Activated CD8-positive, alpha-beta memory T cell treated with anti-CD3 and anti-CD28 coated beads, Interleukin-2, amount 10 ng/mL, durations not matched to agents 7 days and 5 days (primary cell): ENCODE measurements at regions not wholly inside any gene's neighbourhood (a gene's known extent, or its start where the extent isn't known, plus 50 kb on each side); places are given as distances from the start of the nearest gene placed in this dataset.

Experiments used
- ATAC-seq: fragments of 150-1000 bp; cut with Tn5 transposase; one replicate; pipeline ENCODE4 v1.10.0; 2021; ENCODE audit warnings: moderate library complexity
- CTCF ChIA-PET: fragments of 350-600 bp; sonication (Branson Sonifier 250); formaldehyde crosslinking; loops from one replicate; lab custom pipeline; 2021; ENCODE audit warnings: antibody characterized with exemption; lab: Charles Lee
- DNase-seq: peaks from one replicate; pipeline ENCODE4 v3.0.0-alpha.2; 2020
- H3K27ac Mint-ChIP-seq: one replicate; pipeline ENCODE4 v1.8.0; 2021; ENCODE audit warnings: mild to moderate bottlenecking, mixed read lengths
- H3K27me3 Mint-ChIP-seq: one replicate; pipeline ENCODE4 v1.8.0; 2021; ENCODE audit warnings: mixed read lengths
- H3K36me3 Mint-ChIP-seq: one replicate; pipeline ENCODE4 v1.8.0; 2021; ENCODE audit warnings: mild to moderate bottlenecking, mixed read lengths
- H3K4me1 Mint-ChIP-seq: one replicate; pipeline ENCODE4 v1.8.0; 2021; ENCODE audit warnings: mixed read lengths
- H3K4me3 Mint-ChIP-seq: one replicate; pipeline ENCODE4 v1.8.0; 2021; ENCODE audit warnings: mild to moderate bottlenecking, moderate library complexity, mixed read lengths
- H3K9me3 Mint-ChIP-seq: one replicate; pipeline ENCODE4 v1.8.0; 2022; ENCODE audit warnings: low read depth, mixed read lengths

DNA sequence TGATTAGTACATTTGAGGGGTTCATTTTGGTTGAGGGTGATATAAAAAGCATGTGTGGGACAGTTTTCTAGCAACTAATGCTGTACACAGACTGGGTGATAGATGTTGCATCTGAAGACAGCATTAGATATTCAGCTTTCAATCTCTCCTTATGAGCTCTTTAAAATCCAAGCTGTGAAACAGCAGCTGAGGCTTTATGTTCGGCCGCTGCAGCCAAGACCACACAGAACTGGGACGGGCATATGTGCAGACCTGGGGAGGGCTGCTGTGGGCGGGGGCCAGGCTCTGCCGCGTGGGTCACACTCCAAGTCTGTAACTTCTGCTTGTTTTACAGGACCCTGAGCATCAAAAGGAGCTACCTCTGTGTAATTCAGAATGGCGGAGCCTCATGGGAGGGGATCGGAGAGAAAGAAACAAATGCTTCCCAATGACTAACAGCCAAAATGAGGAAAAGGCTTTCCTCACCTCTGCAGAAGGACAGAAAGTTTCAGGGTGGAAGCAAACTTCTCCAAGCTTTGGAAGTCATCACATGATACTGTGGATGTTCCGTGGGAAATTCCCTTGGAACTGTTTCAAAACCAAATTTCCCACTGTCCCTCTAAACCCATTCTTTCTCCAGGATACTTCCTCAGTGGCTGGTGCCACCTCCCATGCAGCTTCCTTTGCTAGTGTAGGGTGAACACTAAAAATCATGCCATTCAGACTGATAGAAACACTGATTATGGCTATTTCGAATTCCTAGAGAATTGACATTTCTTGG, 711.9 kb upstream of the ID2 start:
- Mint-ChIP-seq H3K9me3 (no peaks in the 10 kb centered on the region), H3K27me3 (no peaks in the 10 kb centered on the region), H3K27ac (no peak overlapping the region), H3K36me3 (no peaks in the 10 kb centered on the region), H3K4me3 (no peak overlapping the region), H3K4me1 (no peaks in the 10 kb centered on the region)
- ATAC-seq (no peak), DNase-seq (no peak)
- CTCF ChIA-PET, result no interaction called here

DNA sequence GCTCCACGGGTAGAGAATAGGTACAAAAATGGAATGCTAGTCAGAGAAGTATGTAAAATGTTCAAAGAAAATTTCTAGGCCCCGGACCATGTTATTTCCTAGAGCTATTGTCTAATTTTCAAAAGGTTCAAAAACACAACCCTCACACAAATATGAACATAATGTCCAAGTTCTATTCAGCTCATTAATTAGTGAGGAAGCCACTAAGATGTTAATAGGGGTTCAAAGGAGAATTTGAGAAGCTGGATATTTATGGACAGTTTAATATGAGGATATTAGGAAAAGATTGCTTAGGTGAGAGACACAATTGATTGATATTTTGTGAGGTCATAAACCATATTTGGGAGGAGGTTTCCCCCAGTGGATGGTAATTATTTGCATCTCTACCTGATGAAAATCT, 710.6 kb upstream of the ID2 start:
- no peak overlapping the region for H3K4me3 Mint-ChIP-seq
- ATAC-seq, result no peak
- DNase-seq, result no peak
- H3K4me1 Mint-ChIP-seq, result no peaks in the 10 kb centered on the region
- no peaks in the 10 kb centered on the region for H3K9me3 Mint-ChIP-seq
- no peaks in the 10 kb centered on the region for H3K36me3 Mint-ChIP-seq
- no peak overlapping the region for H3K27ac Mint-ChIP-seq
- CTCF ChIA-PET, result interaction anchor here (0.9 kb wide), 1 partner anchor 16 kb away, joined by 3 read pairs; no protein-coding TSS in a partner anchor
- no peaks in the 10 kb centered on the region for H3K27me3 Mint-ChIP-seq

DNA sequence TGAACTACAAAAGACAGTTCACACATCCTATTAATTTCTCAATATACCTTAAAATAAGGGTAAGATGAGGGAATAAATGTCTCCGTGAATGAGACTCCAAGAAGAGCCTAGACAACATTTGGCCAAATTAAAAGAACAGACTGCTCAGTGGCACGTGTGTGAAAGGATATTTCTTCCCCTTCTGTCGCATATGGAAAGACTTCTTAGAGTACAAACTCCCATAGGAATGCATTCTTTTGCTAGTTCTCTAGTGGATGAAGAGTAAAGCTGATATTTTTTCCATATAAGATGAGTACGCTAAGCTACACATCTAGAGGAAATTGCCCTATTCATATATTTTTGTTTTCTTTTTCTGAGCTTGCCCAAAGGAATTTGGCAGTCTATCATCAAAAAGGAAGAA, 710.0 kb upstream of the ID2 start:
- CTCF ChIA-PET, result interaction anchor here (0.9 kb wide), 1 partner anchor 17 kb away, joined by 3 read pairs; no protein-coding TSS in a partner anchor

DNA sequence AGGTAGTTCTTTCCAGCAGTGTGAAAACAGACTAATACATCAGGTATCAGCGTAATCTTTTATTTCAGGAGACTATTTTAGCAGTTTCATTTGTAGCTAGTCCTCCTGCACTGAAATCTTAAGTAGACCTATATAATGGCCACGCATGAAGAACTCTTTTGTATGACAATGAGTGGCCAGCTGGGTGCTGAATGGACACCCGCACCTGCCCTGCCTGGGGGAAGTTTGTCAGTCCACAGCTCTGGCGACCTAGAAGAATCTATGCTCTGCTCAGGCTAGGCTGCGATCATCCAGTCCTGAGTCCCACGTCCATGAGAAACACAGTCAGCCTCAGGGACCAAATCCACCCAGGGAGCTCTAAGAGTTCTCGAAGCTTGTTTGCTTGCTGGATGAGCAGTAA, 709.2 kb upstream of the ID2 start:
- Mint-ChIP-seq H3K27ac (no peak overlapping the region), H3K4me3 (no peak overlapping the region), H3K36me3 (no peaks in the 10 kb centered on the region), H3K27me3 (no peaks in the 10 kb centered on the region), H3K9me3 (no peaks in the 10 kb centered on the region), H3K4me1 (peaks cover 4% of the 10 kb centered on the region)
- no peak for DNase-seq
- CTCF ChIA-PET, result no interaction called here
- no peak for ATAC-seq

More for the DNA sequence above, 710.0 kb upstream of the ID2 start:
- no peak overlapping the region for H3K4me3 Mint-ChIP-seq
- H3K27ac Mint-ChIP-seq, result no peak overlapping the region
- ATAC-seq, result no peak
- H3K27me3 Mint-ChIP-seq, result no peaks in the 10 kb centered on the region
- H3K36me3 Mint-ChIP-seq, result no peaks in the 10 kb centered on the region
- no peak for DNase-seq
- H3K9me3 Mint-ChIP-seq, result no peaks in the 10 kb centered on the region
- no peaks in the 10 kb centered on the region for H3K4me1 Mint-ChIP-seq

DNA sequence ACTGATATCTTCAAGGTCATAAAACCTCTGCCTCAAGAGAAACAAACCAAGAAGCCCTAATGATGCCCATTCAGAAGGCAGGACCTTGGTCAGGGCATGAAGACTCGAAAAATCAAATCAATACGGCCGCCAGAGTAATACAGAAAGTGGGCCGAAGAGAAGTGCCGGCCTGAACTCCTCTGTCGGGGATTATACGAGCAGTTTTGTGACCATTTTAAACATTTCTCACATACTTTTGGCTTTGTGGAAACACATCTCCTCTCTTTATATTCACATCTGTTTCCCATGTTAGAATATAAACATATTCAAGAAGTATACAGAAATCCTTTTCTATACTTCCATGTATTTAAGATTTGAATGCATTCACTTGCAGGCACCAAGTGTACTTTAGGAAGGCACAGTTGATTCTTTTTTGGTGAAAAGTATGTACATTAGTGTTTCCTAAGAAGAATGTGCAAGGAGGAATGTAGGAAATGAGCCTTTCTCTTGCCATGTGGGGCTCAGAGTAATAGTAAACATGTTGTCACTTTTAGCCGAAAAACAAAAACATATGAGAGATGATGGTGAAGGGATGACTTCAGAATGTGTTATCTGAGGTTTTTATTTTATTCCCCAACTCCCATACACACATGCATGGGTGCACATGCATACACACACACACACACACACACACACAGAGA, 707.9 kb upstream of the ID2 start:
- no peak overlapping the region for H3K4me3 Mint-ChIP-seq
- DNase-seq (no peak), ATAC-seq (no peak)
- no peaks in the 10 kb centered on the region for H3K27me3 Mint-ChIP-seq
- no peak overlapping the region for H3K27ac Mint-ChIP-seq
- H3K4me1 Mint-ChIP-seq, result peaks cover 16% of the 10 kb centered on the region
- H3K9me3 Mint-ChIP-seq, result no peaks in the 10 kb centered on the region
- CTCF ChIA-PET, result no interaction called here
- H3K36me3 Mint-ChIP-seq, result peaks cover 2% of the 10 kb centered on the region

DNA sequence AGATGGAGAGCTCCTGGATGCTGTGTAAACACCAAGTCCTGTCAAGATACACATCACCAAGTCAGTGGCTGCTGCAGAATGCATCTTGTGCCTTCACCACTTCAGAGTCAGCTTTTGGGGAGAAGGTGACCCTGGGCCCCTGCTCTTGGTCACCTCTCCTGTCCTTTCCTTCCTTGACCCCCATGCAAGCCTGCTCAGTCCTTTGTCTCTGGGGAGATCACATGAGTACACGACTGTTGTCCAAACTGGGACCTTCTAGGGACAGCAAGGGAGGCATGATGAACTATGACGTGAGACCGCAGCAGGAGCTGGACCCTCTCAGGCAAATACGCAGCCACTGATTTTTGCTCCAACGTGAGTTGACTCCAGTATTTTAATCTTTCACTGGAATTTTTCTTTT, 706.9 kb upstream of the ID2 start:
- no peaks in the 10 kb centered on the region for H3K27me3 Mint-ChIP-seq
- H3K9me3 Mint-ChIP-seq, result no peaks in the 10 kb centered on the region
- peaks cover 2% of the 10 kb centered on the region for H3K36me3 Mint-ChIP-seq
- CTCF ChIA-PET, result interaction anchor here (1.0 kb wide), 1 partner anchor 9 kb away, joined by 3 read pairs; no protein-coding TSS in a partner anchor
- no peak overlapping the region for H3K27ac Mint-ChIP-seq
- ATAC-seq (no peak), DNase-seq (no peak)
- peaks cover 17% of the 10 kb centered on the region for H3K4me1 Mint-ChIP-seq
- no peak overlapping the region for H3K4me3 Mint-ChIP-seq

DNA sequence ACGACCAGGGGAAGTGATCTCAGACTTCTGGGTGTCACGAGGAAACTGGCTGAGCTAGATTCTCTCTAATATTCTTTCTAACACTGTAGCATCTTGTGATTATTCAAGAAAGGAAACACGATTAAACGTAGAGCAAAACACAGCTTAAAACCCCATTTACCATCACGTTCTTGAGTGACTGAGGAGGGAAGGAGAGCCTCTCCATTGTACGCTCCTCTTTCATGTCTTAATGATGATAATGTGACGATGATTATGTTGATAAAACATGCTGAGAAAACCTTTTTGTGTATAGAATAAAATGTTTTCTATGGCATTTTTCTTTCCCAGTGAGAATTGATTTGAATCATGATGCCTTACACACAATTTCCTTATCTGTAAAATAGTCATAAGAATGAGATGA, 705.6 kb upstream of the ID2 start:
- CTCF ChIA-PET, result no interaction called here
- DNase-seq (no peak), ATAC-seq (no peak)
- Mint-ChIP-seq H3K4me3 (no peak overlapping the region), H3K27me3 (no peaks in the 10 kb centered on the region), H3K9me3 (no peaks in the 10 kb centered on the region), H3K4me1 (peaks cover 17% of the 10 kb centered on the region), H3K36me3 (peaks cover 2% of the 10 kb centered on the region), H3K27ac (no peak overlapping the region)

DNA sequence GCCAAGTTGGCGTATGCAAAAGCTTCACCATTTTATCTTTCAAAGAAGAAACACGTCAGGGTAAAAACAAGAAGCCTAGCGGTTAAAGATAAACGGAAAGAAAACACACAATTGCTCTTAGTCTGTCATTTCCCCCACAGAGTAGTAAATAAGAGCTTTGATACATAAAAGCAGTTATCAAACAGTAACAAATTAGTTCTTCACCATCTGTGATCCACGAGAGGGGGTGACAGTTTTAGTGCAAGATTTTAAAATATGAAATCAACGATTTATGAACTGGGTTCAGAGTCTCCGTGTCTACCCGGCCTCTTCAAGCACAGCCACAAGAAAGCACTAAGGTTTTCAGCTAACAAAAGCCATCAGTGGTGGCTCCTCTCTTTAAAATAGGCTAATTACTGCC, 703.9 kb upstream of the ID2 start:
- CTCF ChIA-PET, result no interaction called here
- Mint-ChIP-seq H3K36me3 (peaks cover 11% of the 10 kb centered on the region), H3K27ac (peak overlapping the region; percentile 78), H3K9me3 (peaks cover 2% of the 10 kb centered on the region), H3K4me1 (peaks cover 20% of the 10 kb centered on the region), H3K4me3 (peak overlapping the region; percentile 14), H3K27me3 (no peaks in the 10 kb centered on the region)
- ATAC-seq, result peak; percentile 65
- DNase-seq, result no peak

DNA sequence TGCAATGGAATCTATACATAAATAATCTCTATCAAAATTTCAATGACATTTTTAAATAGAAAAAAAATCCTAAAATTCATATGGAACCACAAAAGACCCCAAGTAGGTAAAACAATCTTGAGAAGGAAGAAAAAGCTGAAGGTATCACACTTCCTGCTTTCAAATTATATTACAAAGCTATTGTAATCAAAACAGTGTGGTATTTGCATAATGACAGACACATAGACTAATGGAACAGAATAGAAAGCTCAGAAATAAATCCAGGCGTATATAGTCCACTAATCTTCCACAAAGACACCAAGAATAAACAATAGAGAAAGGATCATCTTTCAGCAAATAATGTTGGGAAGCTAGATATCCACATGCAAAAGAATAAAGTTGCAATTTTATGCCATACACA, 699.8 kb upstream of the ID2 start:
- Mint-ChIP-seq H3K36me3 (peaks cover 22% of the 10 kb centered on the region), H3K27me3 (no peaks in the 10 kb centered on the region), H3K4me1 (peaks cover 48% of the 10 kb centered on the region), H3K9me3 (peaks cover 7% of the 10 kb centered on the region), H3K4me3 (no peak overlapping the region), H3K27ac (no peak overlapping the region)
- CTCF ChIA-PET, result no interaction called here
- ATAC-seq (no peak), DNase-seq (no peak)

DNA sequence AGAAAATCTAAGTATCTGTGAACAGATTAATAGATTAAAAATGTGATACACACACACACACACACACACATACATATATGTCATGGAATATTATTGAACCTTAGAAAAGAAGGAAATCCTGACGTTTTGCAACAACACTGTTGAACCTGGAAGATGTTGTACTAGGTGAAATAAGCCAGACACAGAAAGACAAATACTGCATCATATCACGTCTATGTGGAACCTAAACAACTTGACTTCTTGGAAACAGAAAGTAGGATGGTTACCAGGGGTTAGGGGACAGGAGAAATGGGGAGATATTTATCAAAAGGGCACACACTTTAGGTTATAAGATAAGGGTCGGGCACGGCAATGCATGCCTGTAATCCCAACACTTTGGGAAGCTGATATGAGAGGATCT, 698.4 kb upstream of the ID2 start:
- DNase-seq, result no peak
- no peaks in the 10 kb centered on the region for H3K27me3 Mint-ChIP-seq
- H3K4me1 Mint-ChIP-seq, result peaks cover 42% of the 10 kb centered on the region
- no peak overlapping the region for H3K4me3 Mint-ChIP-seq
- no peak overlapping the region for H3K27ac Mint-ChIP-seq
- H3K36me3 Mint-ChIP-seq, result peaks cover 22% of the 10 kb centered on the region
- CTCF ChIA-PET, result interaction anchor here (1.3 kb wide), 1 partner anchor 8 kb away, joined by 3 read pairs; no protein-coding TSS in a partner anchor
- ATAC-seq, result no peak
- H3K9me3 Mint-ChIP-seq, result peaks cover 9% of the 10 kb centered on the region

DNA sequence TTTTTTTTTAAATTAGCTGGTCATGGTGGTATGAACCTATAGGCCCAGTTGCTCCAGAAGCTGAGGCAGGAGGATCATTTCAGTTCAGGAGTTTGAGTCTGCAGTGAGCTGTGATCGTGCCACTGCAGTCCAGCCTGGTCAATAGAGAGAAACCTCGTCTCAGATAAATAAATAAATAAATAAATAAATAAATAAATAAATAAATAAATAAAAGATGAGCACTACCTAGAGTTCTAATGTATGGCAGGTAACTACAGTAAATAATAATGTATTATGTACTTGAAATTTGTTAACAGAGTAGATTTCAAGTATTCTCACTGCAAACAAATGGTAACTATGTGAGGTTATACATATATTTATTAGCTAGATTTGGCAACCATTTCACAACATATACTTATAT, 697.9 kb upstream of the ID2 start:
- Mint-ChIP-seq H3K27ac (no peak overlapping the region), H3K36me3 (peaks cover 20% of the 10 kb centered on the region), H3K4me1 (peaks cover 38% of the 10 kb centered on the region), H3K9me3 (peaks cover 9% of the 10 kb centered on the region), H3K27me3 (no peaks in the 10 kb centered on the region), H3K4me3 (no peak overlapping the region)
- ATAC-seq (no peak), DNase-seq (no peak)
- CTCF ChIA-PET, result interaction anchor here (0.6 to 1.3 kb wide), 2 partner anchors 9 to 85 kb away, joined by 3 read pairs; no protein-coding TSS in a partner anchor

DNA sequence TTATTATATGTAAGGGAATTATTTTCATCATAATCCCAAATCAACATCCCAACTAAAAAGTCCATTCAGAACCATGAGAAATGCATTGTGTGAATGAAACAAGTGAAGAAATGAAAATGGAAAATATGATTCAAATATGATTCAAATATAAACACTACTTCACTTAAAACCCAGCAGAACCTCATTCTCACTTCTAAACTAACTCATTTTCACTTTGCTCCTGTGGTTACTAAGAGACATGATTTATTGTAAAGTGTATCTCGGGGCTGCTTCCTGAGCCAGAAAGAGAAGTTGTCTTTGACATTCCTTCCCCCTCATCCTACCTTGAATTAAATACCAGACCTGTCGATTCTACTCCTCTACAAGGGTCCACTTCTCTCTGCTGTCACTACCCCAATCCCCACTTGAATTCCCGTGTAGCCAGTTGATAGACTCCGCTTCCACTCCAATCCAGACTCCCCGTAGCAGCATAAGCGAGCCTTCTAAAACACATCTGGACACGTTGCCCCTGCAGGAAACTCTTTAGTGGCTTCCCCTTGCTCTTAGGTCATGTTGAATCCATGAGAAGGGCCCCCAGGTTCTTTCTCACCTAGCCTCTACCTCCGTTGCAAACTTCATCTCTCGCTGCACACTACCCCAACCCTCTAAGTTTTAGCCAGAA, 697.0 kb upstream of the ID2 start:
- no peak for DNase-seq
- peaks cover 20% of the 10 kb centered on the region for H3K36me3 Mint-ChIP-seq
- H3K9me3 Mint-ChIP-seq, result peaks cover 9% of the 10 kb centered on the region
- H3K4me3 Mint-ChIP-seq, result no peak overlapping the region
- H3K4me1 Mint-ChIP-seq, result peaks cover 37% of the 10 kb centered on the region
- no peaks in the 10 kb centered on the region for H3K27me3 Mint-ChIP-seq
- CTCF ChIA-PET, result interaction anchor here (0.6 to 1.3 kb wide), 2 partner anchors 10 to 86 kb away, joined by 3 read pairs; no protein-coding TSS in a partner anchor
- H3K27ac Mint-ChIP-seq, result peak overlapping the region; percentile 53
- peak; percentile 83 for ATAC-seq

DNA sequence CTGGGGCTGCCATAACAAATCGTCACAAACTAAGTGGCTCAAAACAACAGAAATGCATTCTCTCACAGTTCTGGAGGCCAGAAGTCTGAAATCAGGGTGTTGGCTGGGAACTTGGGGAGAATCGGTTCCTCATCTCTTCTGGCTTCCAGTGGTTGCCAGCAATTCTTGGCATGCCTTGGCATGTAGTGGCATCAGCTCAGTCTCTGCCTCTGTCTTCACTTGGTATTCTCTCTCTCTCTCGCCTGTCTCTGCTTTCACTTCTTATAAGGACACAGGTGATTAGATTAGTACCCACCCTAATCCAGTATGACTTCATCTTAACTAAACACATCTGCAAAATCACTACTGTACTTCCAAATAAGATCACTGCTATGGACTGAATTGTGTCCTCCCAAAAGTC, 695.4 kb upstream of the ID2 start:
- no peak overlapping the region for H3K4me3 Mint-ChIP-seq
- no peaks in the 10 kb centered on the region for H3K27me3 Mint-ChIP-seq
- H3K4me1 Mint-ChIP-seq, result peaks cover 37% of the 10 kb centered on the region
- peaks cover 18% of the 10 kb centered on the region for H3K36me3 Mint-ChIP-seq
- ATAC-seq (no peak), DNase-seq (no peak)
- peaks cover 9% of the 10 kb centered on the region for H3K9me3 Mint-ChIP-seq
- H3K27ac Mint-ChIP-seq, result no peak overlapping the region
- CTCF ChIA-PET, result no interaction called here
